ENCODE measurements at regions not wholly inside any gene's neighbourhood (a gene's known extent, or its start where the extent isn't known, plus 50 kb on each side); places are given as distances from the start of the nearest gene placed in this dataset.

- DNase-seq, result no peak
Measured at GRCh38 chr20:22307409-22307808, 277.0 kb downstream of the FOXA2 start.

GRCh38 chr20:22305381-22305780 is 279.0 kb downstream of the FOXA2 start:
- DNase-seq, result no peak

GRCh38 chr20:22303523-22303922 is 280.8 kb downstream of the FOXA2 start:
- DNase-seq, result no peak

GRCh38 chr20:22302039-22302438 is 282.3 kb downstream of the FOXA2 start:
- DNase-seq, result no peak

GRCh38 chr20:22293886-22294285 is 290.5 kb downstream of the FOXA2 start:
- DNase-seq, result no peak

GRCh38 chr20:22289442-22289841 is 294.9 kb downstream of the FOXA2 start:
- no peak for DNase-seq

- DNase-seq, result no peak
Measured at GRCh38 chr20:22288957-22289356, 295.4 kb downstream of the FOXA2 start.

GRCh38 chr20:22288156-22288555 is 296.2 kb downstream of the FOXA2 start:
- no peak for DNase-seq

GRCh38 chr20:22285555-22285954 is 298.8 kb downstream of the FOXA2 start:
- DNase-seq, result no peak

- no peak for DNase-seq
Measured at GRCh38 chr20:22282696-22283095, 301.7 kb downstream of the FOXA2 start.

GRCh38 chr20:22274330-22274729 is 310.0 kb downstream of the FOXA2 start:
- no peak for DNase-seq

GRCh38 chr20:22268675-22269074 is 315.7 kb downstream of the FOXA2 start:
- DNase-seq, result no peak

GRCh38 chr20:22264917-22265316 is 319.5 kb downstream of the FOXA2 start:
- DNase-seq, result no peak

GRCh38 chr20:22260506-22260905 is 323.9 kb downstream of the FOXA2 start:
- no peak for DNase-seq

- DNase-seq, result no peak
Measured at GRCh38 chr20:22257912-22258311, 326.5 kb downstream of the FOXA2 start.

GRCh38 chr20:22248051-22248667 is 336.2 kb downstream of the FOXA2 start:
- no peak for DNase-seq

- DNase-seq, result no peak
Measured at GRCh38 chr20:22245139-22245538, 339.2 kb downstream of the FOXA2 start.

GRCh38 chr20:22243067-22243466 is 341.3 kb downstream of the FOXA2 start:
- DNase-seq, result no peak

- DNase-seq, result no peak
Measured at GRCh38 chr20:22241609-22242008, 342.8 kb downstream of the FOXA2 start.

- no peak for DNase-seq
Measured at GRCh38 chr20:22232923-22233322, 351.4 kb downstream of the FOXA2 start.

- DNase-seq, result no peak
Measured at GRCh38 chr20:22232473-22232872, 351.9 kb downstream of the FOXA2 start.

GRCh38 chr20:22226849-22227700 is 357.3 kb downstream of the FOXA2 start:
- DNase-seq, result no peak

- no peak for DNase-seq
Measured at GRCh38 chr20:22223236-22223635, 361.1 kb downstream of the FOXA2 start.

GRCh38 chr20:22217712-22218352 is 366.5 kb downstream of the FOXA2 start:
- DNase-seq, result no peak
